Choroid plexus epithelial cell (primary cell): ENCODE measurements at regions not wholly inside any gene's neighbourhood (a gene's known extent, or its start where the extent isn't known, plus 50 kb on each side); places are given as distances from the start of the nearest gene placed in this dataset.

ENCODE experiments used
- DNase-seq: peaks from one replicate; pipeline ENCODE4 v3.0.0-alpha.2; 2010; ENCODE audit warnings: low read depth
- H3K4me3 ChIP-seq: 2 replicates; pipeline ENCODE4 v1.5.1; 2011; ENCODE audit warnings: low read depth, mild to moderate bottlenecking, control low read depth, low read length, moderate library complexity
- TF ChIP-seq, protein P1 (sequence below): conservative IDR thresholded peaks from 2 replicates; pipeline ENCODE4 v1.5.1; 2011; ENCODE audit warnings: low read depth, mild to moderate bottlenecking, control low read depth, inconsistent platforms, low read length, moderate library complexity

GRCh38 chrX:104330966-104331365 lies 76.2 kb upstream of the ESX1 start:
- TF ChIP-seq, protein P1, sequence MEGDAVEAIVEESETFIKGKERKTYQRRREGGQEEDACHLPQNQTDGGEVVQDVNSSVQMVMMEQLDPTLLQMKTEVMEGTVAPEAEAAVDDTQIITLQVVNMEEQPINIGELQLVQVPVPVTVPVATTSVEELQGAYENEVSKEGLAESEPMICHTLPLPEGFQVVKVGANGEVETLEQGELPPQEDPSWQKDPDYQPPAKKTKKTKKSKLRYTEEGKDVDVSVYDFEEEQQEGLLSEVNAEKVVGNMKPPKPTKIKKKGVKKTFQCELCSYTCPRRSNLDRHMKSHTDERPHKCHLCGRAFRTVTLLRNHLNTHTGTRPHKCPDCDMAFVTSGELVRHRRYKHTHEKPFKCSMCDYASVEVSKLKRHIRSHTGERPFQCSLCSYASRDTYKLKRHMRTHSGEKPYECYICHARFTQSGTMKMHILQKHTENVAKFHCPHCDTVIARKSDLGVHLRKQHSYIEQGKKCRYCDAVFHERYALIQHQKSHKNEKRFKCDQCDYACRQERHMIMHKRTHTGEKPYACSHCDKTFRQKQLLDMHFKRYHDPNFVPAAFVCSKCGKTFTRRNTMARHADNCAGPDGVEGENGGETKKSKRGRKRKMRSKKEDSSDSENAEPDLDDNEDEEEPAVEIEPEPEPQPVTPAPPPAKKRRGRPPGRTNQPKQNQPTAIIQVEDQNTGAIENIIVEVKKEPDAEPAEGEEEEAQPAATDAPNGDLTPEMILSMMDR, result no peak
- no peak overlapping the region for H3K4me3 ChIP-seq
- peak; percentile 54 for DNase-seq

DNA sequence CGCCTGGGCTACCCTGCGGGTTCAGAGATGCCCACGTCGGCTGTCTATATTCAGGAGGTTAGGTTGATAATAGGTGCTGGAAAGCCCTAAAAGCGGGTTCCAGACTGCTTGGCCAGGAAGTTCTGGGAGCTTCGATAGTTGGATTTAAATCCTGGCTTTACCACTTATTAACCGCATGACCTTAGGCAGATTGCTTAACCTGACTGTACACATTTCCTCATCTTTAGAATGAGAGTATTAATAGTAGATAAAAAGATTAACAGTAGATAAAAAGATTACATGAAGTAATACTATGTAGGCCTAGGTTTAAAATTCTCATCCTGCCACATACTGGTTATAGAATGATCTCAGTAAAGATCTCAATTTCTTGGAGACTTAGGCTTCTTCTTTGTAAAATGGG lies 75.0 kb upstream of the ESX1 start:
- DNase-seq, result no peak
- TF ChIP-seq, protein P1, result no peak
- no peak overlapping the region for H3K4me3 ChIP-seq

DNA sequence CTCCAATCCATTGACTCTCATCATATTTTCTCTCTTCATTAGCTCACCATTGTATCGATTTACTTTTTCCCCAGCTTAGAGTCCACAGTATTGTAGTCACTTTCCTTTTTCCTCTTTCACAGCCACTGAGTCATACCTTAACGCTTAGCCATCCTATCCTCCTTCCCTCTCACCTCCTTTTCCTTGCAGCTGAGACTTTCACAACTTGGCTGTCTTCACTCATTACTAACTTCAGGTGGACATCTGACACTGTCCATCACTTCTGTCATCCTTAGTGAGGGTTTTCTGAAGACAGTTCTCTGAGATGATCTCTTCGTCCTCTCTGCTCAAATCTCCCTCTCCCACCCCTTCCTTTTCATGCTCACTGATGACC lies 70.5 kb upstream of the ESX1 start:
- no peak for DNase-seq
- H3K4me3 ChIP-seq, result no peak overlapping the region

DNA sequence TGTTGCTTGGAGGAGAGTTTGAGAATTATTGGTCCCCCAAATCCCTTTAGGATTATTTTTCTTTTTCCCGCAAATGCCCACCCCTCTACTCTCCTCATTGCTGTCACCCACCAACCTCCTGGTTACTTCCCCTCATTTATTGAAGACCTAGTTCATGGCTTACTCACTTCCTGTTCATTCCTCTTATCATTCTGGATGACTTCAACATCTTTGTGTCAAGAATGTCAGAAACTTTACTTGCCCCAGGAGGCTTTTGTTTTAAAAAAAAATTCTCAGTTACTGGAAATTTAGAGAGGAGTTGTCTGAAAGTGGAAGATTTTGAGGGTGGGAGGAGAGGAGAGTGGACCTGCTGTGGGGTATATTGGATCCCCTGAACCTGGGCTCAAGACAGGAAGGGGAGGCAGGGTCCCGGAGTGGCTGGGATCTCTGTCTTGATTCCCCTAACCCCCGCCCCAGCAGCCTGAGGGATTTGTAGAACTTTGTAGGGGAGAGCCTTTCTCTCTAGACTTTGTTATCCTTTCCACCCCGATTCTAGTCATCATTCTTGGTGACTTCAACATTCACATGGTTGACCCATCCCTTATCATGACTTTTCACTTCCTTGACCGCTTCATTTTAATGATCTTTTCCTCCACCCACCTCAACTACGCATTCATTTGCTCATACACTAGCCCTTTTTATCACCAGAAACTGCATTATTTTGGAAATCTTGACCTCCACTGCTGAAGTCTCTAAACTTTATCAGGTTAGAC lies 69.9 kb upstream of the ESX1 start:
- no peak overlapping the region for H3K4me3 ChIP-seq
- TF ChIP-seq, protein P1, result no peak
- no peak for DNase-seq

More for the DNA sequence above, 70.5 kb upstream of the ESX1 start:
- TF ChIP-seq, protein P1, result no peak

GRCh38 chrX:104319346-104319745 lies 64.6 kb upstream of the ESX1 start:
- no peak overlapping the region for H3K4me3 ChIP-seq
- no peak for DNase-seq
- TF ChIP-seq, protein P1, result no peak

- peak; percentile 30 for DNase-seq
- TF ChIP-seq, protein P1, result no peak
- no peak overlapping the region for H3K4me3 ChIP-seq
Measured at GRCh38 chrX:104318330-104319009, 63.7 kb upstream of the ESX1 start.
